Osteocyte (in vitro differentiated cells): ENCODE measurements at regions not wholly inside any gene's neighbourhood (a gene's known extent, or its start where the extent isn't known, plus 50 kb on each side); places are given as distances from the start of the nearest gene placed in this dataset. TPM values are rescaled to one million over a fixed set of nuclear protein-coding genes. Genes with fewer than 3 reads are reported as not detected.
"Not testable (repeated sequence)": the region's sequence is repeated elsewhere in the genome, so short reads cannot be mapped to it uniquely, and the experiment has no call there.

Experiments
- DNase-seq: peaks from one replicate; pipeline ENCODE4 v3.0.0; 2021; ENCODE audit warnings: mixed read lengths; ENCODE audit not compliant: unreplicated experiment; ENCODE audit errors: extremely low spot score
- H3K27ac Mint-ChIP-seq: one replicate; pipeline ENCODE4 v1.8.0; 2021; ENCODE audit warnings: mild to moderate bottlenecking, mixed read lengths; ENCODE audit not compliant: unreplicated experiment
- H3K27me3 Mint-ChIP-seq: one replicate; pipeline ENCODE4 v1.8.0; 2021; ENCODE audit warnings: mixed read lengths; ENCODE audit not compliant: unreplicated experiment
- H3K36me3 Mint-ChIP-seq: one replicate; pipeline ENCODE4 v1.8.0; 2021; ENCODE audit warnings: mixed read lengths; ENCODE audit not compliant: unreplicated experiment
- H3K4me1 Mint-ChIP-seq: one replicate; pipeline ENCODE4 v1.8.0; 2021; ENCODE audit warnings: mixed read lengths; ENCODE audit not compliant: unreplicated experiment
- H3K4me3 Mint-ChIP-seq: one replicate; pipeline ENCODE4 v1.8.0; 2021; ENCODE audit warnings: mild to moderate bottlenecking, moderate library complexity, mixed read lengths; ENCODE audit not compliant: unreplicated experiment
- H3K9me3 Mint-ChIP-seq: one replicate; pipeline ENCODE4 v1.8.0; 2021; ENCODE audit warnings: mixed read lengths; ENCODE audit not compliant: unreplicated experiment
- CTCF ChIP-seq: fragments of 200-600 bp; sonication (generic); IDR thresholded peaks from 2 replicates; pipeline ENCODE4 v1.5.0; 2021; ENCODE audit warnings: antibody characterized with exemption, mild to moderate bottlenecking, moderate library complexity
- microRNA-seq: library from miRNA; unstranded; fragments of <30 nt; microRNA quantifications from one replicate; pipeline ENCODE4 v1.1.0, GENCODE V29; 2020; ENCODE audit not compliant: unreplicated experiment

GRCh38 chrX:123093792-123094191, 90.3 kb upstream of the GRIA3 start:
- Mint-ChIP-seq H3K27me3 (no peaks in the 10 kb centered on the region), H3K27ac (no peak overlapping the region), H3K36me3 (no peaks in the 10 kb centered on the region), H3K4me1 (no peaks in the 10 kb centered on the region), H3K9me3 (peaks cover 30% of the 10 kb centered on the region), H3K4me3 (no peak overlapping the region)
- no peak for TF ChIP-seq CTCF
- no peak for DNase-seq

GRCh38 chrX:123108513-123109427, 75.3 kb upstream of the GRIA3 start:
- H3K9me3 Mint-ChIP-seq: peaks cover 56% of the 10 kb centered on the region
- no peaks in the 10 kb centered on the region for H3K4me1 Mint-ChIP-seq
- H3K27me3 Mint-ChIP-seq: no peaks in the 10 kb centered on the region
- no peak overlapping the region for H3K27ac Mint-ChIP-seq
- no peaks in the 10 kb centered on the region for H3K36me3 Mint-ChIP-seq
- DNase-seq: no peak
- no peak overlapping the region for H3K4me3 Mint-ChIP-seq
- TF ChIP-seq CTCF: no peak

GRCh38 chrX:123121241-123121640, 62.8 kb upstream of the GRIA3 start:
- no peak overlapping the region for H3K4me3 Mint-ChIP-seq
- H3K4me1 Mint-ChIP-seq: no peaks in the 10 kb centered on the region
- TF ChIP-seq CTCF: no peak
- no peak for DNase-seq
- H3K27ac Mint-ChIP-seq: no peak overlapping the region
- peaks cover 62% of the 10 kb centered on the region for H3K9me3 Mint-ChIP-seq
- H3K36me3 Mint-ChIP-seq: no peaks in the 10 kb centered on the region
- no peaks in the 10 kb centered on the region for H3K27me3 Mint-ChIP-seq

- not testable (repeated sequence) for H3K27ac Mint-ChIP-seq, H3K27me3 Mint-ChIP-seq, H3K36me3 Mint-ChIP-seq, H3K4me1 Mint-ChIP-seq, H3K4me3 Mint-ChIP-seq, DNase-seq
- H3K9me3 Mint-ChIP-seq: peaks cover 73% of the 10 kb centered on the region
These were observed 54.3 kb upstream of the GRIA3 start for GRCh38 chrX:123129805-123130204.

Small RNAs in the stretch of these regions (microRNA-seq; reads per million reads assigned to microRNA genes)
- gene MIR3672: not detected
